ENCODE measurements at regions not wholly inside any gene's neighbourhood (a gene's known extent, or its start where the extent isn't known, plus 50 kb on each side); places are given as distances from the start of the nearest gene placed in this dataset.

DNA sequence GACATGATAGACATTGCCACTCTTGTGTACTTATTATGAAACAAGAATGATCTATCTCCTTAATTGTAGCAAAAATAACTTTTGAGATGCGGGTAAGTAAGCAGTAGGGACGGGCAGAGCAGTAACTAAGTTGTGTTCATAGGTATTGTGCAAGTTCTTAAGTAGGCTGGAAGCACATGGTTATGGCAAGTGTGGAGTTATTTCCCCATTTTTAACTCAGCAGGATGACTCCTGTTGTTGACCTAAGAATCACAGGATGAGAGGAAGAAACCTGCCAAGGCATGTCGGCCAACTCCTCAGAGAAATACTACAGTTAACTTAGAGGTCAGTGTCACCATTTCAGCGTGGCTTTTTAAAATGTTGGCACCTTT lies 51.1 kb upstream of the FN1 start:
- TF ChIP-seq, protein P1, sequence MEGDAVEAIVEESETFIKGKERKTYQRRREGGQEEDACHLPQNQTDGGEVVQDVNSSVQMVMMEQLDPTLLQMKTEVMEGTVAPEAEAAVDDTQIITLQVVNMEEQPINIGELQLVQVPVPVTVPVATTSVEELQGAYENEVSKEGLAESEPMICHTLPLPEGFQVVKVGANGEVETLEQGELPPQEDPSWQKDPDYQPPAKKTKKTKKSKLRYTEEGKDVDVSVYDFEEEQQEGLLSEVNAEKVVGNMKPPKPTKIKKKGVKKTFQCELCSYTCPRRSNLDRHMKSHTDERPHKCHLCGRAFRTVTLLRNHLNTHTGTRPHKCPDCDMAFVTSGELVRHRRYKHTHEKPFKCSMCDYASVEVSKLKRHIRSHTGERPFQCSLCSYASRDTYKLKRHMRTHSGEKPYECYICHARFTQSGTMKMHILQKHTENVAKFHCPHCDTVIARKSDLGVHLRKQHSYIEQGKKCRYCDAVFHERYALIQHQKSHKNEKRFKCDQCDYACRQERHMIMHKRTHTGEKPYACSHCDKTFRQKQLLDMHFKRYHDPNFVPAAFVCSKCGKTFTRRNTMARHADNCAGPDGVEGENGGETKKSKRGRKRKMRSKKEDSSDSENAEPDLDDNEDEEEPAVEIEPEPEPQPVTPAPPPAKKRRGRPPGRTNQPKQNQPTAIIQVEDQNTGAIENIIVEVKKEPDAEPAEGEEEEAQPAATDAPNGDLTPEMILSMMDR (IDR thresholded peaks at IDR 0.05) = no peak
- TF ChIP-seq POLR2A (IDR thresholded peaks at IDR 0.05) = no peak
